B cell (primary cell): ENCODE measurements at regions not wholly inside any gene's neighbourhood (a gene's known extent, or its start where the extent isn't known, plus 50 kb on each side); places are given as distances from the start of the nearest gene placed in this dataset.

Experiments used
- ATAC-seq: fragments of 200-7000 bp; cut with Tn5 transposase; one replicate; pipeline ENCODE4 v1.10.0; 2021; ENCODE audit warnings: low read depth, mild to moderate bottlenecking, moderate number of reproducible peaks, moderate library complexity
- CTCF ChIA-PET: fragments of 350-600 bp; sonication (Branson Sonifier 250); formaldehyde crosslinking; loops from one replicate; lab custom pipeline; 2021; ENCODE audit warnings: antibody characterized with exemption, inconsistent platforms; lab: Charles Lee
- POLR2A ChIA-PET: fragments of 350-600 bp; sonication (Branson Sonifier 250); formaldehyde crosslinking; loops from one replicate; lab custom pipeline; 2021; ENCODE audit warnings: antibody characterized with exemption; lab: Charles Lee
- DNase-seq: peaks from one replicate; pipeline ENCODE4 v3.0.0; 2013
- H2AFZ ChIP-seq: 2 replicates; pipeline ENCODE4 v1.6.1; 2012; ENCODE audit warnings: mild to moderate bottlenecking, low read depth, low read length; ENCODE audit not compliant: insufficient read depth, poor library complexity, severe bottlenecking
- H3K27ac ChIP-seq, 2 donors: 1 replicate in 1 of 2; 2 replicates in 1 of 2; pipeline ENCODE4 v1.5.1; 2012 to 2013; ENCODE audit warnings: low read length in 2 of 2, mild to moderate bottlenecking in 2 of 2, moderate library complexity in 1 of 2
- H3K27me3 ChIP-seq, 4 experiments: fragments of 200-600 bp in 1 of 4; sonication (generic) in 1 of 4; replicated peaks in 1 of 4; 1 replicate in 2 of 4; 2 replicates in 2 of 4; pipeline versions ENCODE4 v1.6.1 to v1.7.0; 2013 to 2016; ENCODE audit warnings: low read length in 3 of 4, mild to moderate bottlenecking in 2 of 4, mixed read lengths in 1 of 4, moderate library complexity in 1 of 4; ENCODE audit not compliant: insufficient read depth in 4 of 4, control insufficient read depth in 3 of 4; ENCODE audit errors: control extremely low read depth in 1 of 4
- H3K36me3 ChIP-seq, 2 experiments: replicated peaks in 1 of 2; 1 replicate in 1 of 2; 2 replicates in 1 of 2; pipeline versions ENCODE4 v1.6.1 to v1.7.1; 2013; ENCODE audit warnings: low read length in 1 of 2; ENCODE audit not compliant: insufficient read depth in 2 of 2, control insufficient read depth in 1 of 2; ENCODE audit errors: control extremely low read depth in 1 of 2, extremely low read depth in 1 of 2
- H3K4me1 ChIP-seq, 2 donors: fragments of 200-600 bp in 1 of 2; sonication (generic) in 1 of 2; 1 replicate in 1 of 2; 2 replicates in 1 of 2; pipeline versions ENCODE4 v1.5.1 to v1.6.1; 2013 to 2017; ENCODE audit warnings: low read length in 2 of 2; ENCODE audit not compliant: control insufficient read depth in 2 of 2, insufficient read depth in 2 of 2
- H3K4me2 ChIP-seq: replicated peaks from 2 replicates; pipeline ENCODE3; 2012; ENCODE audit warnings: mild to moderate bottlenecking, low read depth, low read length; ENCODE audit not compliant: poor library complexity, severe bottlenecking
- H3K4me3 ChIP-seq, 5 experiments: fragments of 200-600 bp in 1 of 5; sonication (generic) in 1 of 5; 1 replicate in 3 of 5; 2 replicates in 2 of 5; pipeline versions ENCODE4 v1.5.1 to v1.7.0; 2011 to 2016; ENCODE audit warnings: low read length in 4 of 5, mild to moderate bottlenecking in 4 of 5, low read depth in 2 of 5, control low read depth in 1 of 5, moderate library complexity in 1 of 5; ENCODE audit not compliant: insufficient read depth in 1 of 5; ENCODE audit errors: control extremely low read depth in 1 of 5, extremely low read depth in 1 of 5
- H3K79me2 ChIP-seq: fragments of 200-600 bp; sonication (generic); one replicate; pipeline ENCODE4 v1.6.0; 2016; ENCODE audit warnings: low read length; ENCODE audit not compliant: control insufficient read depth, insufficient read depth
- H3K9ac ChIP-seq: fragments of 200-600 bp; sonication (generic); 2 replicates; pipeline ENCODE4 v1.6.1; 2017; ENCODE audit warnings: mild to moderate bottlenecking, low read length, moderate library complexity
- H3K9me3 ChIP-seq, 3 donors: one replicate each; pipeline versions ENCODE4 v1.6.1 to v1.7.1; 2013; ENCODE audit warnings: low read length in 2 of 3; ENCODE audit not compliant: control insufficient read depth in 2 of 3, insufficient read depth in 1 of 3; ENCODE audit errors: control extremely low read depth in 1 of 3
- H4K20me1 ChIP-seq: 2 replicates; pipeline ENCODE4 v1.6.0; 2012; ENCODE audit warnings: mild to moderate bottlenecking, low read length; ENCODE audit not compliant: insufficient read depth, control insufficient read depth, poor library complexity, severe bottlenecking
- H3K27ac Mint-ChIP-seq: one replicate; pipeline ENCODE4 v1.8.0; 2021; ENCODE audit warnings: mixed read lengths
- H3K27me3 Mint-ChIP-seq: one replicate; pipeline ENCODE4 v1.8.0; 2021; ENCODE audit warnings: mixed read lengths
- H3K4me1 Mint-ChIP-seq: one replicate; pipeline ENCODE4 v1.8.0; 2021; ENCODE audit warnings: mixed read lengths
- H3K4me3 Mint-ChIP-seq: one replicate; pipeline ENCODE4 v1.8.0; 2021; ENCODE audit warnings: mixed read lengths
- H3K9me3 Mint-ChIP-seq: one replicate; pipeline ENCODE4 v1.8.0; 2022; ENCODE audit warnings: mixed read lengths; ENCODE audit not compliant: insufficient read depth
- CTCF ChIP-seq: fragments of 200-600 bp; IDR thresholded peaks from one replicate; pipeline ENCODE4 v1.8.0; 2022; ENCODE audit warnings: antibody characterized with exemption, mild to moderate bottlenecking
- EZH2 ChIP-seq: IDR thresholded peaks from 2 replicates; pipeline ENCODE4 v1.6.1; 2012; ENCODE audit warnings: borderline replicate concordance, low read depth, mild to moderate bottlenecking, moderate library complexity, low read length; ENCODE audit not compliant: insufficient read depth, poor library complexity, severe bottlenecking
- WGBS: methylation state at CpG from one replicate; pipeline ENCODE4 v1.1.5; 2013; ENCODE audit warnings: missing lambda C conversion rate; ENCODE audit not compliant: insufficient coverage; 5-methylcytosine and 5-hydroxymethylcytosine counted together
- intact Hi-C: fragments of 100-400 bp; cut with micrococcal nuclease; formaldehyde crosslinking; loops from one replicate; pipeline ENCODE4 v1.10.0; 2022

GRCh38 chr5:84632418-84632817 lies 247.7 kb upstream of the EDIL3 start:
- H4K20me1 ChIP-seq = no peaks in the 10 kb centered on the region
- no peak overlapping the region for H2AFZ ChIP-seq
- no CpG with 5 or more reads among the region's 3 CpGs for WGBS
- H3K36me3 ChIP-seq = no peaks in the 10 kb centered on the region
- POLR2A ChIA-PET = no interaction called here
- DNase-seq (no peak), ATAC-seq (no peak)
- Mint-ChIP-seq H3K4me1 (no peaks in the 10 kb centered on the region), H3K4me3 (no peak overlapping the region), H3K9me3 (no peaks in the 10 kb centered on the region), H3K27me3 (no peaks in the 10 kb centered on the region), H3K27ac (no peak overlapping the region)
- TF ChIP-seq CTCF (no peak), EZH2 (no peak)
- no peak overlapping the region for H3K4me2 ChIP-seq
- H3K4me1 ChIP-seq = no peaks in the 10 kb centered on the region
- no peak overlapping the region for H3K27ac ChIP-seq
- intact Hi-C loops = no loop called here
- no peak overlapping the region for H3K9ac ChIP-seq
- CTCF ChIA-PET = no interaction called here
- no peaks in the 10 kb centered on the region for H3K79me2 ChIP-seq
- no peak overlapping the region for H3K4me3 ChIP-seq
- peaks cover 0 to 20% (median 0%) of the 10 kb centered on the region in 3 donors for H3K9me3 ChIP-seq
- H3K27me3 ChIP-seq = no peaks in the 10 kb centered on the region

DNA sequence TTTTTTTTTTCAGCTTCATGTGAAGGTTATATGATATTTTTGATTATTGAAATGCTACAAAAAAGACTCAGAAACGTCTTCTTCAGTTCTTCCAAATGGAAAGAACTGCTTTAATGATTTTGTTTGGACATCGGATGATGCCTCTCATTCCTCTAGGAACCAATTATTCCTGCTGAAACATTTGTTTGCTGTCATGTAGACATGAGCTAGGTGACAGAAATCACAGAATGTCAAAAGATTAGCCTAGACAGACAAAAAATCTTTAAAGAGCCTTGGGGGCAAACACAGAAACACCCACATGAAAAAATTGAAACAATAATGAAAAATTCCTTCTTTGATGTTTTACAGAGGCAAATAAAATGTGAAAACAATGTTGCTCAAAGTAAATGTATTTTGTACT lies 244.2 kb upstream of the EDIL3 start:
- ChIA-PET CTCF (no interaction called here), POLR2A (no interaction called here)
- TF ChIP-seq EZH2 = no peak
- TF ChIP-seq CTCF = no peak
- Histone ChIP-seq H3K36me3 (no peaks in the 10 kb centered on the region), H3K9me3 (no peaks in the 10 kb centered on the region), H3K27me3 (no peaks in the 10 kb centered on the region), H4K20me1 (no peaks in the 10 kb centered on the region), H3K4me3 (no peak overlapping the region), H3K4me2 (no peak overlapping the region), H3K27ac (no peak overlapping the region), H3K79me2 (no peaks in the 10 kb centered on the region), H3K9ac (no peak overlapping the region), H3K4me1 (no peaks in the 10 kb centered on the region), H2AFZ (no peak overlapping the region)
- Mint-ChIP-seq H3K4me1 (no peaks in the 10 kb centered on the region), H3K9me3 (no peaks in the 10 kb centered on the region), H3K27me3 (no peaks in the 10 kb centered on the region), H3K27ac (no peak overlapping the region), H3K4me3 (no peak overlapping the region)
- intact Hi-C loops = no loop called here
- 100% methylated on average over 1 of the region's 2 CpGs for WGBS
- ATAC-seq (no peak), DNase-seq (no peak)
